ENCODE measurements at regions not wholly inside any gene's neighbourhood (a gene's known extent, or its start where the extent isn't known, plus 50 kb on each side); places are given as distances from the start of the nearest gene placed in this dataset.

DNA sequence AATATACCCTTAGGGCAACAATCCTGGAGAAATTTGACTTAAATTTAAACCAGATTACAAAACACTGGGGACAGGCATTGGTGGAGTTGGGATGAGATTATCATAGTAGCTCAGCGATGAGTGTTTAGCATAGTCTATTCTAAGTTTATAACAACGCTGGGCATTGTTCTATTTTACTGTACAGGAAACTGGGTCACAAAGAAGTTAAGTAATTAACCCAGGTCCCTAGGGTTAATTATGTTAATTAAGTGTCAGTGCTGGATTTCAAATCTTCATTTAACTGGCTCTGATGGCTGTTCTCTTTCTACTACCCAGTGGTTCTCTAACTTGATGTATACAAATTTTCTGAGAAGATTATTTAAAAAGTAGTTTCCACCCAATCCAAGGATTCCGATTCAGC is 388.9 kb downstream of the KCNRG start:
- TF ChIP-seq, protein P1, sequence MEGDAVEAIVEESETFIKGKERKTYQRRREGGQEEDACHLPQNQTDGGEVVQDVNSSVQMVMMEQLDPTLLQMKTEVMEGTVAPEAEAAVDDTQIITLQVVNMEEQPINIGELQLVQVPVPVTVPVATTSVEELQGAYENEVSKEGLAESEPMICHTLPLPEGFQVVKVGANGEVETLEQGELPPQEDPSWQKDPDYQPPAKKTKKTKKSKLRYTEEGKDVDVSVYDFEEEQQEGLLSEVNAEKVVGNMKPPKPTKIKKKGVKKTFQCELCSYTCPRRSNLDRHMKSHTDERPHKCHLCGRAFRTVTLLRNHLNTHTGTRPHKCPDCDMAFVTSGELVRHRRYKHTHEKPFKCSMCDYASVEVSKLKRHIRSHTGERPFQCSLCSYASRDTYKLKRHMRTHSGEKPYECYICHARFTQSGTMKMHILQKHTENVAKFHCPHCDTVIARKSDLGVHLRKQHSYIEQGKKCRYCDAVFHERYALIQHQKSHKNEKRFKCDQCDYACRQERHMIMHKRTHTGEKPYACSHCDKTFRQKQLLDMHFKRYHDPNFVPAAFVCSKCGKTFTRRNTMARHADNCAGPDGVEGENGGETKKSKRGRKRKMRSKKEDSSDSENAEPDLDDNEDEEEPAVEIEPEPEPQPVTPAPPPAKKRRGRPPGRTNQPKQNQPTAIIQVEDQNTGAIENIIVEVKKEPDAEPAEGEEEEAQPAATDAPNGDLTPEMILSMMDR (IDR thresholded peaks at IDR 0.05 in 8 of 11, conservative IDR thresholded peaks at IDR 0.05 in 3 of 11), result no peak
- TF ChIP-seq POLR2A (IDR thresholded peaks at IDR 0.05), result no peak
- no peak for TF ChIP-seq POLR2AphosphoS5 (IDR thresholded peaks at IDR 0.05)
